Rectal smooth muscle tissue (tissue), 1 donor: ENCODE measurements at regions not wholly inside any gene's neighbourhood (a gene's known extent, or its start where the extent isn't known, plus 50 kb on each side); places are given as distances from the start of the nearest gene placed in this dataset.
"Not testable (repeated sequence)": the region's sequence is repeated elsewhere in the genome, so short reads cannot be mapped to it uniquely, and the experiment has no call there.

ENCODE experiments used
- H3K27ac ChIP-seq: one replicate; pipeline ENCODE4 v1.7.0; 2013; ENCODE audit warnings: low read depth, low read length, inconsistent platforms
- H3K27me3 ChIP-seq: one replicate; pipeline ENCODE4 v1.7.0; 2013; ENCODE audit warnings: low read length; ENCODE audit not compliant: control insufficient read depth, insufficient read depth
- H3K36me3 ChIP-seq: one replicate; pipeline ENCODE4 v1.7.0; 2013; ENCODE audit warnings: low read length; ENCODE audit not compliant: control insufficient read depth, insufficient read depth
- H3K4me1 ChIP-seq: one replicate; pipeline ENCODE4 v1.7.0; 2013; ENCODE audit warnings: low read length; ENCODE audit not compliant: control insufficient read depth, insufficient read depth
- H3K4me3 ChIP-seq: one replicate; pipeline ENCODE4 v1.7.0; 2013; ENCODE audit warnings: low read length
- H3K9ac ChIP-seq: one replicate; pipeline ENCODE4 v1.7.0; 2013; ENCODE audit warnings: low read length

- no peaks in the 10 kb centered on the region for H3K27me3 ChIP-seq
- no peaks in the 10 kb centered on the region for H3K36me3 ChIP-seq
- no peak overlapping the region for H3K27ac ChIP-seq
- no peaks in the 10 kb centered on the region for H3K4me1 ChIP-seq
- no peak overlapping the region for H3K4me3 ChIP-seq
- no peak overlapping the region for H3K9ac ChIP-seq
Observed at GRCh38 chr3:10638466-10638865, 133.1 kb upstream of the ATP2B2 start.

GRCh38 chr3:10641760-10642159 is 136.4 kb upstream of the ATP2B2 start:
- no peak overlapping the region for H3K9ac ChIP-seq
- no peak overlapping the region for H3K4me3 ChIP-seq
- H3K27ac ChIP-seq = no peak overlapping the region
- no peaks in the 10 kb centered on the region for H3K36me3 ChIP-seq
- H3K27me3 ChIP-seq = no peaks in the 10 kb centered on the region
- H3K4me1 ChIP-seq = no peaks in the 10 kb centered on the region

GRCh38 chr3:10644189-10644588 is 138.8 kb upstream of the ATP2B2 start:
- no peak overlapping the region for H3K4me3 ChIP-seq
- no peak overlapping the region for H3K9ac ChIP-seq
- no peak overlapping the region for H3K27ac ChIP-seq
- H3K4me1 ChIP-seq = no peaks in the 10 kb centered on the region
- H3K27me3 ChIP-seq = no peaks in the 10 kb centered on the region
- H3K36me3 ChIP-seq = no peaks in the 10 kb centered on the region

GRCh38 chr3:10645800-10646199 is 140.4 kb upstream of the ATP2B2 start:
- Histone ChIP-seq H3K4me1 (no peaks in the 10 kb centered on the region), H3K4me3 (no peak overlapping the region), H3K9ac (no peak overlapping the region), H3K27me3 (no peaks in the 10 kb centered on the region), H3K27ac (no peak overlapping the region), H3K36me3 (no peaks in the 10 kb centered on the region)

- Histone ChIP-seq H3K36me3 (no peaks in the 10 kb centered on the region), H3K9ac (no peak overlapping the region), H3K4me1 (no peaks in the 10 kb centered on the region), H3K27me3 (no peaks in the 10 kb centered on the region), H3K4me3 (no peak overlapping the region), H3K27ac (no peak overlapping the region)
Observed at GRCh38 chr3:10646531-10647335, 141.3 kb upstream of the ATP2B2 start.

- H3K9ac ChIP-seq = no peak overlapping the region
- H3K4me3 ChIP-seq = no peak overlapping the region
- no peaks in the 10 kb centered on the region for H3K36me3 ChIP-seq
- no peaks in the 10 kb centered on the region for H3K4me1 ChIP-seq
- H3K27me3 ChIP-seq = no peaks in the 10 kb centered on the region
- no peak overlapping the region for H3K27ac ChIP-seq
Observed at GRCh38 chr3:10647376-10647775, 142.0 kb upstream of the ATP2B2 start.

GRCh38 chr3:10648181-10648580 is 142.8 kb upstream of the ATP2B2 start:
- no peak overlapping the region for H3K4me3 ChIP-seq
- H3K27me3 ChIP-seq = no peaks in the 10 kb centered on the region
- H3K4me1 ChIP-seq = no peaks in the 10 kb centered on the region
- H3K9ac ChIP-seq = no peak overlapping the region
- H3K36me3 ChIP-seq = no peaks in the 10 kb centered on the region
- no peak overlapping the region for H3K27ac ChIP-seq

- not testable (repeated sequence) for H3K36me3 ChIP-seq, H3K27ac ChIP-seq, H3K27me3 ChIP-seq, H3K9ac ChIP-seq, H3K4me1 ChIP-seq, H3K4me3 ChIP-seq
Observed at GRCh38 chr3:10649463-10649862, 144.1 kb upstream of the ATP2B2 start.

- Histone ChIP-seq H3K36me3 (no peaks in the 10 kb centered on the region), H3K27me3 (no peaks in the 10 kb centered on the region)
Observed at GRCh38 chr3:10651506-10651905, 146.1 kb upstream of the ATP2B2 start.

GRCh38 chr3:10653241-10653640 is 147.9 kb upstream of the ATP2B2 start:
- H3K4me1 ChIP-seq = no peaks in the 10 kb centered on the region
- H3K27ac ChIP-seq = no peak overlapping the region
- no peaks in the 10 kb centered on the region for H3K27me3 ChIP-seq
- H3K4me3 ChIP-seq = no peak overlapping the region
- H3K36me3 ChIP-seq = no peaks in the 10 kb centered on the region
- H3K9ac ChIP-seq = no peak overlapping the region

More at GRCh38 chr3:10651506-10651905, 146.1 kb upstream of the ATP2B2 start:
- Histone ChIP-seq H3K9ac (no peak overlapping the region), H3K27ac (no peak overlapping the region), H3K4me3 (no peak overlapping the region), H3K4me1 (no peaks in the 10 kb centered on the region)

- Histone ChIP-seq H3K27ac (no peak overlapping the region), H3K9ac (no peak overlapping the region), H3K27me3 (no peaks in the 10 kb centered on the region), H3K4me3 (no peak overlapping the region), H3K4me1 (no peaks in the 10 kb centered on the region), H3K36me3 (no peaks in the 10 kb centered on the region)
Observed at GRCh38 chr3:10653866-10654611, 148.7 kb upstream of the ATP2B2 start.

GRCh38 chr3:10655105-10655504 is 149.7 kb upstream of the ATP2B2 start:
- Histone ChIP-seq H3K9ac (no peak overlapping the region), H3K4me3 (no peak overlapping the region), H3K27me3 (no peaks in the 10 kb centered on the region), H3K4me1 (no peaks in the 10 kb centered on the region), H3K27ac (no peak overlapping the region), H3K36me3 (no peaks in the 10 kb centered on the region)

- not testable (repeated sequence) for H3K4me3 ChIP-seq, H3K9ac ChIP-seq, H3K36me3 ChIP-seq, H3K27ac ChIP-seq, H3K27me3 ChIP-seq, H3K4me1 ChIP-seq
Observed at GRCh38 chr3:10657339-10657738, 152.0 kb upstream of the ATP2B2 start.
